ENCODE measurements at regions not wholly inside any gene's neighbourhood (a gene's known extent, or its start where the extent isn't known, plus 50 kb on each side); places are given as distances from the start of the nearest gene placed in this dataset.

DNA sequence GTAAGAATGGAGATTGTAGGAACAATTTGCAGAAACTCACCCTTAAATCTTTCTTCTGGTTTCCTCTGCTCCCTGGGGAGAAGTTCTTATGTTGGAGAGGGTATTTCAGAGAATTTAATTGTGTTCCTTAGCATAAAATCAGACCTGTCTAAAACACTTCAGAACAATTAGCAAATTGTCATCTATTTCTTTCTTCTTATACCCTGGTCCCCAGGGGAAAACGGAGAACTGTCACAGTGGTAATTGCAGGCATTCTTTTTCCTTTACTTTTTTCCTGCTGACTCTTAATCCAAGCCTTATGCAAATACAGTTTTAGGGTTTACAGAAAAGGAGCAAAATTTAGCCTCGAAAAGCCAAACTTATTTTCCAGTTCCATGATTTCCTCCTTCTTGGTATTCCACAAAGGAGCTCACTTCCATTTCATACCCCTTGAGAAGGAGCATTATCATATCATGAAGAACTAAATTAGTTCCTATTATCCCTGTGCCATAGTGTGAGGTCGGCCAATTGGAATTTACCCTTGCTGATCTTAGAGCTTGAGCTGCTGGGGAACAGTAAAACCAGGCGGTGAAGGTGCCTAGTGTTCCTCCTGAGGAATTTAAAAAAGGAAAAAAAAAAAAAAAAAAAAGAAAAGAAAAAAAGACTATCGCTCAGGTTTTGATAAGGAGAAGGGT lies 173.8 kb downstream of the IL15 start:
- Histone ChIP-seq H3K27ac (ENCODE audit: low read depth in 2 of 2, low read length in 1 of 2) (no peak overlapping the region), H3K4me3 (ENCODE audit: low read depth in 1 of 2, low read length in 2 of 2) (no peak overlapping the region)
- 82% methylated on average over 5 of the region's 5 CpGs for WGBS, 2 donors

GRCh38 chr4:141810712-141811375 lies 174.5 kb downstream of the IL15 start:
- Histone ChIP-seq H3K36me3 (ENCODE audit: control insufficient read depth in 2 of 2, insufficient read depth in 2 of 2, low read length in 1 of 2) (no peaks in the 10 kb centered on the region), H3K27me3 (ENCODE audit: control insufficient read depth in 1 of 2, insufficient read depth in 2 of 2, low read length in 2 of 2) (no peaks in the 10 kb centered on the region), H3K9me3 (ENCODE audit: control insufficient read depth in 2 of 2, insufficient read depth in 1 of 2, low read depth in 1 of 2, low read length in 1 of 2) (no peaks in the 10 kb centered on the region), H3K4me3 (ENCODE audit: low read depth in 1 of 2, low read length in 2 of 2) (no peak overlapping the region), H3K27ac (ENCODE audit: low read depth in 2 of 2, low read length in 1 of 2) (no peak overlapping the region), H3K4me1 (ENCODE audit: control insufficient read depth in 2 of 2, insufficient read depth in 2 of 2, low read length in 1 of 2) (no peaks in the 10 kb centered on the region)
- 86 to 89% methylated on average over 6 of the region's 6 CpGs for WGBS, 2 donors

More for the DNA sequence above, 173.8 kb downstream of the IL15 start:
- Histone ChIP-seq H3K27me3 (ENCODE audit: control insufficient read depth in 1 of 2, insufficient read depth in 2 of 2, low read length in 2 of 2) (no peaks in the 10 kb centered on the region), H3K9me3 (ENCODE audit: control insufficient read depth in 2 of 2, insufficient read depth in 1 of 2, low read depth in 1 of 2, low read length in 1 of 2) (no peaks in the 10 kb centered on the region), H3K36me3 (ENCODE audit: control insufficient read depth in 2 of 2, insufficient read depth in 2 of 2, low read length in 1 of 2) (no peaks in the 10 kb centered on the region), H3K4me1 (ENCODE audit: control insufficient read depth in 2 of 2, insufficient read depth in 2 of 2, low read length in 1 of 2) (no peaks in the 10 kb centered on the region)

- no peaks in the 10 kb centered on the region for H3K36me3 ChIP-seq (ENCODE audit: control insufficient read depth in 2 of 2, insufficient read depth in 2 of 2, low read length in 1 of 2)
- H3K27me3 ChIP-seq (ENCODE audit: control insufficient read depth in 1 of 2, insufficient read depth in 2 of 2, low read length in 2 of 2) = no peaks in the 10 kb centered on the region
- no peaks in the 10 kb centered on the region for H3K4me1 ChIP-seq (ENCODE audit: control insufficient read depth in 2 of 2, insufficient read depth in 2 of 2, low read length in 1 of 2)
- H3K4me3 ChIP-seq (ENCODE audit: low read depth in 1 of 2, low read length in 2 of 2) = no peak overlapping the region
- no peak overlapping the region for H3K27ac ChIP-seq (ENCODE audit: low read depth in 2 of 2, low read length in 1 of 2)
- H3K9me3 ChIP-seq (ENCODE audit: control insufficient read depth in 2 of 2, insufficient read depth in 1 of 2, low read depth in 1 of 2, low read length in 1 of 2) = no peaks in the 10 kb centered on the region
These were observed 175.8 kb downstream of the IL15 start for GRCh38 chr4:141812158-141812557.

DNA sequence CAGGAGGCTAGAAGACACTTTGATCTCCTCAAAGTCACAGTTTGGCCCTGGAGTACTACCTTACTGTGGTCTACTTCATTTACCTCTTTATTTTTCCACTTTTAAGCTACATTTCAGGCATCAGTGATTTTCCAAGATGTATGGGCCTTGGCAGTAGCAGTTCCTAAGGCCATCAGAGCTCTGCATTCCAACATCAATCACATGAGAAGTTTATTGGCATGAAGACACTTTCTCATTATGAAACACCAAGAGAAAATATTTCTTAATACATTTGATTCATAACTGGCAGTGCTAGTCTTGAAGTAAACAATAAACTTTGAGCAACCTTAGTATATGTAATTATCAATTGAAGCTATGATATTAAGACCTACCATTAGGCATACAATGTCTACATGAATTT lies 178.1 kb downstream of the IL15 start:
- Histone ChIP-seq H3K9me3 (ENCODE audit: control insufficient read depth in 2 of 2, insufficient read depth in 1 of 2, low read depth in 1 of 2, low read length in 1 of 2) (no peaks in the 10 kb centered on the region), H3K4me1 (ENCODE audit: control insufficient read depth in 2 of 2, insufficient read depth in 2 of 2, low read length in 1 of 2) (no peaks in the 10 kb centered on the region), H3K36me3 (ENCODE audit: control insufficient read depth in 2 of 2, insufficient read depth in 2 of 2, low read length in 1 of 2) (no peaks in the 10 kb centered on the region), H3K27me3 (ENCODE audit: control insufficient read depth in 1 of 2, insufficient read depth in 2 of 2, low read length in 2 of 2) (no peaks in the 10 kb centered on the region), H3K4me3 (ENCODE audit: low read depth in 1 of 2, low read length in 2 of 2) (no peak overlapping the region), H3K27ac (ENCODE audit: low read depth in 2 of 2, low read length in 1 of 2) (no peak overlapping the region)

DNA sequence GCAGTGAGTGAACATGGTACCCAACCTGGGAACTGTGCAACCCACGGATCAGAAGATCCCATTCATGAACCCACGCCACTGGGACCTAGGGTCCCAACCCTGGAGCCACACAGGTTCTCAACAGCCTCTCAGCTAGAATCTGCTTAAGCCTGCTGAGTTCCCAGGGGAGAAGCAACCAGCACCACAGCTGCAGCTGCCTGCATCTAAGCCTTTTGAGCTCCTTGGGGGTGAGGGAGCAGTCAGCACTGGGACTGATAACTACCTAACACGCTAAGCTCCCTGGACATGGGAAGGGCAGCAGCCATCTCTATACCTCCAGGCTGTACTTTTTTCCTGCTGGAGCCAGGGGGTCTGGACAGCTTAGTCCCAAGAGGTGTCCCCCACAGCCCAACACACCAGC lies 179.3 kb downstream of the IL15 start:
- Histone ChIP-seq H3K36me3 (ENCODE audit: control insufficient read depth in 2 of 2, insufficient read depth in 2 of 2, low read length in 1 of 2) (no peaks in the 10 kb centered on the region), H3K9me3 (ENCODE audit: control insufficient read depth in 2 of 2, insufficient read depth in 1 of 2, low read depth in 1 of 2, low read length in 1 of 2) (no peaks in the 10 kb centered on the region), H3K27ac (ENCODE audit: low read depth in 2 of 2, low read length in 1 of 2) (no peak overlapping the region), H3K4me3 (ENCODE audit: low read depth in 1 of 2, low read length in 2 of 2) (no peak overlapping the region), H3K27me3 (ENCODE audit: control insufficient read depth in 1 of 2, insufficient read depth in 2 of 2, low read length in 2 of 2) (no peaks in the 10 kb centered on the region), H3K4me1 (ENCODE audit: control insufficient read depth in 2 of 2, insufficient read depth in 2 of 2, low read length in 1 of 2) (no peaks in the 10 kb centered on the region)
- WGBS, 2 donors = 81 to 92% methylated on average over 3 of the region's 3 CpGs

DNA sequence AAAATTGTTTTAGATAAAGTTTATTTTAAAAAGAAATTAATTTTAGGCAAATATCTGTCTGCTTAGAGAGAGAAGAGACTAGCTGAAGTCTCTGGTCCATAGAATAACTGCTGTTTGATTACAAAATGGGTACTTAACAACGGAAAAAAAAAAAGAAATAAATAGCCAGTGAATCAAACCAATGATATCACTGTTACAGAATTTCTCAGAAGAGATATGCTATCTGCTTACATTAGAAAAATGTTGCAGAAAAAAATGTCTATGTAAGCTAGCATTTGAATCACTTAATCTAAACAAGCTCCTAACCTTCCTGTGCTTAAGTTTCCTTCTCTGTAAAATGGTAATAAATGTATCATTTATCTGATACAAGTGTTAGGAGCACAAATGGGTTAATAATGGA lies 189.9 kb downstream of the IL15 start:
- Histone ChIP-seq H3K27me3 (ENCODE audit: control insufficient read depth in 1 of 2, insufficient read depth in 2 of 2, low read length in 2 of 2) (no peaks in the 10 kb centered on the region), H3K27ac (ENCODE audit: low read depth in 2 of 2, low read length in 1 of 2) (no peak overlapping the region), H3K4me3 (ENCODE audit: low read depth in 1 of 2, low read length in 2 of 2) (no peak overlapping the region), H3K4me1 (ENCODE audit: control insufficient read depth in 2 of 2, insufficient read depth in 2 of 2, low read length in 1 of 2) (no peaks in the 10 kb centered on the region), H3K9me3 (ENCODE audit: control insufficient read depth in 2 of 2, insufficient read depth in 1 of 2, low read depth in 1 of 2, low read length in 1 of 2) (no peaks in the 10 kb centered on the region), H3K36me3 (ENCODE audit: control insufficient read depth in 2 of 2, insufficient read depth in 2 of 2, low read length in 1 of 2) (no peaks in the 10 kb centered on the region)
- WGBS, 2 donors = 64 to 77% methylated on average over 1 of the region's 1 CpG

DNA sequence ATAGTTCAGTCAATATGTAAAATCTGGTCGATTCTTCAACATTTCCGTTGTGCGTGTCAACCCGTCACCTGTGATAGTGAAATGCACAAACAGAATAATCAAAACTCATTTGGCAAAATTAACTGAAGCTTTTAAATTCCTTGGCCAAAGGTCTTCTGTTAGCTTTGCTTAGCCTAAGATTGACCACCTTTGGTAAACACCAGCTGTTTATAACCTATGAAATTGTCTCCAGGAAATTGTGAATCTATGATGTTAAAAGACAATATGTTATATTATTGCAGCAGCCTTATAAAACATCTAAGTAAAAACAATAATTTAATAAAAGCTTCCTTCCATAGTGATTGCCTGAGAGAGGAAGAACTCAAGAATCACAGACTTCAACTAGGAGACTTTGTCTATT lies 196.8 kb downstream of the IL15 start:
- Histone ChIP-seq H3K27ac (ENCODE audit: low read depth in 2 of 2, low read length in 1 of 2) (no peak overlapping the region), H3K4me1 (ENCODE audit: control insufficient read depth in 2 of 2, insufficient read depth in 2 of 2, low read length in 1 of 2) (no peaks in the 10 kb centered on the region), H3K4me3 (ENCODE audit: low read depth in 1 of 2, low read length in 2 of 2) (no peak overlapping the region), H3K36me3 (ENCODE audit: control insufficient read depth in 2 of 2, insufficient read depth in 2 of 2, low read length in 1 of 2) (no peaks in the 10 kb centered on the region), H3K9me3 (ENCODE audit: control insufficient read depth in 2 of 2, insufficient read depth in 1 of 2, low read depth in 1 of 2, low read length in 1 of 2) (no peaks in the 10 kb centered on the region), H3K27me3 (ENCODE audit: control insufficient read depth in 1 of 2, insufficient read depth in 2 of 2, low read length in 2 of 2) (no peaks in the 10 kb centered on the region)
- 88 to 95% methylated on average over 4 of the region's 4 CpGs for WGBS, 2 donors

DNA sequence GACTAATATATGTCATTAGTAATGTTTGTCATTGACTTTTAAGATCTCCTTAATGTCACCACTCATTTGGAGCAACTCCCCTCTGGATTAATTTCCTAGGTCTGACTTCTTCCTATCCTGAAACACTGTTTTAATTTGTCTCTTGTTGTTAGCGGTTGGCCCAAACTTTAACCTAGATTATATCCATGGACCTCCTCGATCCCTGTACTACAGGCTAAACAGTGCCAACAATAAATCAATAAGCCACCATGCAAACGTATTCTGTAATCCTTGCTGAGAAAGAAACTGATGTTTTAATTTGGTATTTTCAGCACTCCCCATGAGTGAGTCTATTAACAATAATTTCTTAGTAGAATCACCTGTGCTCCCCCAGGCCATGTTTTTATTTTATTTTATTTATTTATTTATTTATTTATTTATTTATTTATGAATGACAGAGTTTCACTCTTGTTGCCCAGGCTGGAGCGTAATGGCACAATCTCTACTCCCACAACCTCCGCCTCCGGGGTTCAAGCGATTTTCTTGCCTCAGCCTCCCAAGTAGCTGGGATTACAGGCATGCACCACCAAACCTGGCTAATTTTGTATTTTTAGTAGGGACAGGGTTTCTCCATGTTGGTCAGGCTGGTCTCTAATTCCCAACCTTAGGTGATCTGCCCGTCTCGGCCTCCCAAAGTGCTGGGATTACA lies 204.1 kb downstream of the IL15 start:
- H3K27ac ChIP-seq (ENCODE audit: low read depth in 2 of 2, low read length in 1 of 2) = no peak overlapping the region
- H3K9me3 ChIP-seq (ENCODE audit: control insufficient read depth in 2 of 2, insufficient read depth in 1 of 2, low read depth in 1 of 2, low read length in 1 of 2) = no peaks in the 10 kb centered on the region
- no peaks in the 10 kb centered on the region for H3K4me1 ChIP-seq (ENCODE audit: control insufficient read depth in 2 of 2, insufficient read depth in 2 of 2, low read length in 1 of 2)
- no peaks in the 10 kb centered on the region for H3K36me3 ChIP-seq (ENCODE audit: control insufficient read depth in 2 of 2, insufficient read depth in 2 of 2, low read length in 1 of 2)
- H3K4me3 ChIP-seq (ENCODE audit: low read depth in 1 of 2, low read length in 2 of 2) = no peak overlapping the region
- 90 to 92% methylated on average over 9 of the region's 9 CpGs for WGBS, 2 donors
- H3K27me3 ChIP-seq (ENCODE audit: control insufficient read depth in 1 of 2, insufficient read depth in 2 of 2, low read length in 2 of 2) = no peaks in the 10 kb centered on the region

GRCh38 chr4:141843136-141843535 lies 206.8 kb downstream of the IL15 start:
- Histone ChIP-seq H3K4me3 (ENCODE audit: low read depth in 1 of 2, low read length in 2 of 2) (no peak overlapping the region), H3K9me3 (ENCODE audit: control insufficient read depth in 2 of 2, insufficient read depth in 1 of 2, low read depth in 1 of 2, low read length in 1 of 2) (no peaks in the 10 kb centered on the region), H3K4me1 (ENCODE audit: control insufficient read depth in 2 of 2, insufficient read depth in 2 of 2, low read length in 1 of 2) (no peaks in the 10 kb centered on the region), H3K27ac (ENCODE audit: low read depth in 2 of 2, low read length in 1 of 2) (no peak overlapping the region), H3K36me3 (ENCODE audit: control insufficient read depth in 2 of 2, insufficient read depth in 2 of 2, low read length in 1 of 2) (no peaks in the 10 kb centered on the region), H3K27me3 (ENCODE audit: control insufficient read depth in 1 of 2, insufficient read depth in 2 of 2, low read length in 2 of 2) (no peaks in the 10 kb centered on the region)
- WGBS, 2 donors = 62 to 70% methylated on average over 2 of the region's 2 CpGs

- Histone ChIP-seq H3K4me1 (ENCODE audit: control insufficient read depth in 2 of 2, insufficient read depth in 2 of 2, low read length in 1 of 2) (no peaks in the 10 kb centered on the region), H3K4me3 (ENCODE audit: low read depth in 1 of 2, low read length in 2 of 2) (no peak overlapping the region), H3K36me3 (ENCODE audit: control insufficient read depth in 2 of 2, insufficient read depth in 2 of 2, low read length in 1 of 2) (no peaks in the 10 kb centered on the region), H3K27me3 (ENCODE audit: control insufficient read depth in 1 of 2, insufficient read depth in 2 of 2, low read length in 2 of 2) (no peaks in the 10 kb centered on the region), H3K27ac (ENCODE audit: low read depth in 2 of 2, low read length in 1 of 2) (no peak overlapping the region), H3K9me3 (ENCODE audit: control insufficient read depth in 2 of 2, insufficient read depth in 1 of 2, low read depth in 1 of 2, low read length in 1 of 2) (no peaks in the 10 kb centered on the region)
These were observed 209.5 kb downstream of the IL15 start for GRCh38 chr4:141845901-141846300.

Measured in esophagus (tissue), 2 donors.